NB4 (cell line): ENCODE measurements at regions not wholly inside any gene's neighbourhood (a gene's known extent, or its start where the extent isn't known, plus 50 kb on each side); places are given as distances from the start of the nearest gene placed in this dataset.

Experiments used
- DNase-seq: peaks from one replicate; pipeline ENCODE4 v3.0.0; 2010; ENCODE audit warnings: low read depth
- H3K4me3 ChIP-seq: one replicate; pipeline ENCODE4 v1.5.1; 2011; ENCODE audit warnings: mild to moderate bottlenecking, low read depth, low read length, moderate library complexity
- MYC ChIP-seq: IDR thresholded peaks from 2 replicates; pipeline ENCODE4 v1.6.1; 2011; ENCODE audit warnings: low read depth, low read length
- POLR2A ChIP-seq: IDR thresholded peaks from 2 replicates; pipeline ENCODE4 v1.6.1; 2011; ENCODE audit warnings: mild to moderate bottlenecking; ENCODE audit not compliant: insufficient read length; ENCODE audit errors: extremely low read depth
- TF ChIP-seq, protein P1 (sequence below): IDR thresholded peaks from 2 replicates; pipeline ENCODE4 v1.6.1; 2011; ENCODE audit warnings: low read depth, low read length
- TF ChIP-seq, protein P2 (sequence below): IDR thresholded peaks from one replicate; pipeline ENCODE4 v1.5.1; 2012; ENCODE audit warnings: low read depth, low read length

DNA sequence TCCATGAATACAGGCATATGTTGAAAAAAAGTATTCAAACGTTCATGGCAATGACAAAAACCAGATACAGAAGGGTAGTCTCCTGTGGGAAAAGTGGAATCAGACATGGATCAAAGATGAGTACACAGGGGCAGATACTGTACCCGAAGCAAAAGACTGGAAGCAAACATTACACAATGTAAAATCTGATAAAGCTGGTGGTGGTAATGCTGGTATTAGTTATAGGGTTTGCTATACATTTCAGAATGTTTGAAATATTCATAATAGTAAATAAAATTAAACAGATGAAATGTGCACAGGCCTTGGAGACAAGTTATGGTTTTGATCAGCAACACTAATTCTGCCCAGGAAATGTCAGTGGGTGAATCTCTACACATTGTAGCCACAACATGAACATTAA, 607.6 kb downstream of the SOX6 start:
- DNase-seq = no peak
- H3K4me3 ChIP-seq = no peak overlapping the region
- no peak for TF ChIP-seq POLR2A
- TF ChIP-seq, protein P1, sequence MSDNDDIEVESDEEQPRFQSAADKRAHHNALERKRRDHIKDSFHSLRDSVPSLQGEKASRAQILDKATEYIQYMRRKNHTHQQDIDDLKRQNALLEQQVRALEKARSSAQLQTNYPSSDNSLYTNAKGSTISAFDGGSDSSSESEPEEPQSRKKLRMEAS = no peak
- TF ChIP-seq, protein P2, sequence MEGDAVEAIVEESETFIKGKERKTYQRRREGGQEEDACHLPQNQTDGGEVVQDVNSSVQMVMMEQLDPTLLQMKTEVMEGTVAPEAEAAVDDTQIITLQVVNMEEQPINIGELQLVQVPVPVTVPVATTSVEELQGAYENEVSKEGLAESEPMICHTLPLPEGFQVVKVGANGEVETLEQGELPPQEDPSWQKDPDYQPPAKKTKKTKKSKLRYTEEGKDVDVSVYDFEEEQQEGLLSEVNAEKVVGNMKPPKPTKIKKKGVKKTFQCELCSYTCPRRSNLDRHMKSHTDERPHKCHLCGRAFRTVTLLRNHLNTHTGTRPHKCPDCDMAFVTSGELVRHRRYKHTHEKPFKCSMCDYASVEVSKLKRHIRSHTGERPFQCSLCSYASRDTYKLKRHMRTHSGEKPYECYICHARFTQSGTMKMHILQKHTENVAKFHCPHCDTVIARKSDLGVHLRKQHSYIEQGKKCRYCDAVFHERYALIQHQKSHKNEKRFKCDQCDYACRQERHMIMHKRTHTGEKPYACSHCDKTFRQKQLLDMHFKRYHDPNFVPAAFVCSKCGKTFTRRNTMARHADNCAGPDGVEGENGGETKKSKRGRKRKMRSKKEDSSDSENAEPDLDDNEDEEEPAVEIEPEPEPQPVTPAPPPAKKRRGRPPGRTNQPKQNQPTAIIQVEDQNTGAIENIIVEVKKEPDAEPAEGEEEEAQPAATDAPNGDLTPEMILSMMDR = no peak
- no peak for TF ChIP-seq MYC

DNA sequence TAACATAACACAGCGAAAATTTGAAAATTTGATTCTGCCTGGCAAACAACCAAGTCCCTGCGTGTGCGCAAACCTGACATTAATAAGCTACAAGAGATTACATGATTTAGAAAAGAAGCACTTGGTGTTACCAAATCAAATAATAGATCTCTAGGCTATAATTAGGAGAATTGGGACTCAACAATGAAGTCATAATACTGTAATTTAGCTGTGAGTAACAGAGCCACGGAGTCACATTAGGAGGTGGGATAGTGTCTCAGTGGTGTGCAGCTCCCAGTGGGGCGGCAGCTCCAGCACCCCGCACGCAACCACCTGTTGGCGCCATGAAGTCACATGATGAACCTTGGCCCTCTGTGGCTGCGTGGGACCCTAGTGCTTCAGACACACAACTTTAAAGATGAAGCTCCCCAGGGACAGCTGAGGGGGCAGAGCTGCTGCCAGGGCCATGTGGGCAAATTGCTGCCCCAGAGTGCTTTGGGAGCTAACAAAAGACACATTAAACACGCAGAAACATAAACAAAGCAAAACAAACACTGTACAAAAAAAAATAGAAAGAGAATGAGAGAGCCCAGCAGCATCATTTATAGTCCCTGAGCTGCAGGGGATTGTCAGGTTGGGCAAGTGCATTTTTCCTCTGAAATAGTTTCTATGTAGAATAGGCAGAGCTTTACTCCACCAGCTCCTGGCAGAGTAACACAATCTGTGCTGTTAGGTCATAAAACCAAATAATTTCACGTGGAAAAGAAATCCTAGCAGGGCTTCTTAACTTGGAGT, 605.6 kb downstream of the SOX6 start:
- TF ChIP-seq, protein P2 = no peak
- TF ChIP-seq MYC = no peak
- TF ChIP-seq, protein P1 = no peak
- TF ChIP-seq POLR2A = no peak
- no peak overlapping the region for H3K4me3 ChIP-seq
- no peak for DNase-seq

DNA sequence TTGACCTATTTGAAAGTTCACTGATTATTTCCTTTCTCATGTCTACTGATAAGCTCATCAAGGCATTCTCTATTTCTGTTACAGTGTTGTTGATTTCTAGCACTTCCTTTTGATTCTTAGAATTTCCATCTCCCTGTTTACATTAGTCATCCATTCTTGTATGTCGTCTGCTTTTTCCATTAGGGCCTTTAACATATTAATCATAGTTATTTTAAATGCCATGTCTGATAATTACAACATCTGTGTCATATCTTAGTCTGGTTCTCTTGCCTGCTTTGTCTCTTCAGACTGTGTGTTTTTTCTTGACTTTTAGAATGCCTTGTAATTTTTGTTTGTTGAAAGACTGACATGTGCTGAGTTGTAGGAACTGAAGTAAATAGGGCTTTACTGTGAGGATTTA, 602.1 kb downstream of the SOX6 start:
- no peak for DNase-seq
- TF ChIP-seq, protein P1 = no peak
- TF ChIP-seq POLR2A = no peak
- TF ChIP-seq, protein P2 = no peak
- no peak for TF ChIP-seq MYC
- H3K4me3 ChIP-seq = no peak overlapping the region

DNA sequence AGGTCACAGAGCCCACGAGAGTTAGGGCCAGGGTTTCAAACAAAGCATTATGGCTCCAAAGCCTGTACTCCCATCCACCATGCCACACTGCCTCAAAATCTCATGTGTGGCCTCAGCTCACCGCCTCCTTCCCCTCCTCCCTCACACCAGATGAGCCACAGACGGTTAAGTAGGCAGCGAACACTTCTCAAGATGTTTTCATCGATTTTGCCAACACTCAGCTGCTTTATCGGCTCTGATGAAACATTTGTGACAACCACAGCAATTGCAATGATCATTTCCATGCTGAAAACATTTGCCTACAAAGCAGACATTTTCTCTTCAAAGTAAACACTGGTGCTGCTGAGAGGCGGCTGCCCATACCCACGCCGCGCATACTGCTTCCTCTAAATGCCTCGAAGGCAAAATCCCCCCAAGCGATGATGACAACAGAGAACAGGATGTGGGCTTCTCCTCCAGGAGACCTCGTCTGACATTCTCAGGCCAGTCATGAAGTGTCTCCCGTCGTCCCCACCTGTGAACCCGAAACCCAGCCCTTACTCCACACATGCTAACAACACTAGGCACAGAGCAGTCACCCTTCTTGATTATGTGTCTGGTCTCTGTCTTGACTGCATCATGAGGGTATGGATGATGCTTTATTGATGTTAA, 599.2 kb downstream of the SOX6 start:
- H3K4me3 ChIP-seq = no peak overlapping the region
- TF ChIP-seq, protein P2 = no peak
- TF ChIP-seq, protein P1 = no peak
- no peak for TF ChIP-seq MYC

DNA sequence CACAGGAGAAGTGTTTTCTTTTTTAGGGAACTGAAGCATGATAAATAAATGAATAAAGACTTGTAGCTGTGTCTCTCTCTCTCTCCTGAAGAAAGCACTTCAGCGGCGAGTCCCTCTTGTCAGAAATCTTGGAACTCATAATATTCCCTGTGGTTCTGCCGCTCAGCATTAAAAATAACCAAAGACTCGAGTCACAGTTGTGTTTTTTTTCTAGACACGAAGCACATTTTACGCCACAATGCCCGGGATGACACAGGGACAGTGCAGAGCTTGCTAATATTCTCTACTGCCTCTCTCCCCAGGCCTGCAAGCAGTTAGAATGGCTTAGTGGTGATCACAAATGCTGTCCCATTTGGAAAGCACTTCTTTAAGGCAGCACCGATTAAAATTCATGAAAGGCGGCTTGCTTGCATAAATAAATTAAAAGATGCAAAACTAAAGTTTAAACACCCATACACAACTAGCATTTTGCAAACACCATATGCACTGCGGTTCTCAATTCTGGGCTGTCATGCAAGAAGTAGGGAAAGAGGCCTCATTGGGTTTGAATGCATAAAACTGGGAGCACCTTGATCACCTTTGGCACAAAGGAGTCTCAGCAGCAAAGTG, 597.4 kb downstream of the SOX6 start:
- DNase-seq = no peak
- H3K4me3 ChIP-seq = no peak overlapping the region
- TF ChIP-seq, protein P2 = no peak
- TF ChIP-seq POLR2A (no peak), MYC (no peak)
- TF ChIP-seq, protein P1 = no peak

More for the DNA sequence above, 599.2 kb downstream of the SOX6 start:
- no peak for DNase-seq
